ENCODE measurements at regions not wholly inside any gene's neighbourhood (a gene's known extent, or its start where the extent isn't known, plus 50 kb on each side); places are given as distances from the start of the nearest gene placed in this dataset.

GRCh38 chr1:201707027-201707426 is 121.9 kb upstream of the IPO9 start:
- TF ChIP-seq POLR2AphosphoS5 (IDR thresholded peaks at IDR 0.05; ENCODE audit: low read depth) (no peak), CTCF (IDR thresholded peaks at IDR 0.05; ENCODE audit: insufficient read depth, low read length) (no peak), REST (IDR thresholded peaks at IDR 0.05; ENCODE audit: insufficient replicate concordance, low read depth) (no peak), GABPA (IDR thresholded peaks at IDR 0.05; ENCODE audit: low read depth) (no peak)

Data from HL-60 (cell line).